ENCODE measurements at regions not wholly inside any gene's neighbourhood (a gene's known extent, or its start where the extent isn't known, plus 50 kb on each side); places are given as distances from the start of the nearest gene placed in this dataset.

GRCh38 chr10:1989090-1989489 lies 251.8 kb upstream of the ADARB2 start:
- DNase-seq (ENCODE audit: unreplicated experiment): no peak
- Mint-ChIP-seq H3K27me3 (ENCODE audit: insufficient read depth, unreplicated experiment) (no peaks in the 10 kb centered on the region), H3K27ac (ENCODE audit: low read depth, unreplicated experiment) (no peak overlapping the region), H3K9me3 (ENCODE audit: unreplicated experiment) (peaks cover 10% of the 10 kb centered on the region), H3K4me1 (ENCODE audit: insufficient read depth, unreplicated experiment) (no peaks in the 10 kb centered on the region), H3K36me3 (ENCODE audit: insufficient read depth, unreplicated experiment) (no peaks in the 10 kb centered on the region), H3K4me3 (ENCODE audit: unreplicated experiment) (no peak overlapping the region)
- ChIA-PET POLR2A (no interaction called here), CTCF (no interaction called here)
- TF ChIP-seq CTCF (IDR thresholded peaks at IDR 0.05; ENCODE audit: unreplicated experiment): no peak
- no TSS peak for BruUV-seq (replicated peaks)
- intact Hi-C loops (cut with micrococcal nuclease): no loop called here

GRCh38 chr10:1981976-1982375 lies 244.7 kb upstream of the ADARB2 start:
- Mint-ChIP-seq H3K4me1 (ENCODE audit: insufficient read depth, unreplicated experiment) (peaks cover 13% of the 10 kb centered on the region), H3K27me3 (ENCODE audit: insufficient read depth, unreplicated experiment) (no peaks in the 10 kb centered on the region), H3K9me3 (ENCODE audit: unreplicated experiment) (peaks cover 17% of the 10 kb centered on the region), H3K27ac (ENCODE audit: low read depth, unreplicated experiment) (no peak overlapping the region), H3K4me3 (ENCODE audit: unreplicated experiment) (no peak overlapping the region), H3K36me3 (ENCODE audit: insufficient read depth, unreplicated experiment) (peaks cover 2% of the 10 kb centered on the region)
- no peak for TF ChIP-seq CTCF (IDR thresholded peaks at IDR 0.05; ENCODE audit: unreplicated experiment)
- intact Hi-C loops (cut with micrococcal nuclease): no loop called here
- DNase-seq (ENCODE audit: unreplicated experiment): no peak
- no TSS peak for BruUV-seq (replicated peaks)
- ChIA-PET POLR2A (interaction anchor here (1.2 kb wide), 1 partner anchor 19 kb away, joined by 4 read pairs; no protein-coding TSS in a partner anchor), CTCF (no interaction called here)

- no peak for TF ChIP-seq CTCF (IDR thresholded peaks at IDR 0.05; ENCODE audit: unreplicated experiment)
- Mint-ChIP-seq H3K27ac (ENCODE audit: low read depth, unreplicated experiment) (no peak overlapping the region), H3K4me3 (ENCODE audit: unreplicated experiment) (no peak overlapping the region), H3K27me3 (ENCODE audit: insufficient read depth, unreplicated experiment) (no peaks in the 10 kb centered on the region), H3K36me3 (ENCODE audit: insufficient read depth, unreplicated experiment) (peaks cover 6% of the 10 kb centered on the region), H3K9me3 (ENCODE audit: unreplicated experiment) (peaks cover 17% of the 10 kb centered on the region), H3K4me1 (ENCODE audit: insufficient read depth, unreplicated experiment) (peaks cover 13% of the 10 kb centered on the region)
- DNase-seq (ENCODE audit: unreplicated experiment): no peak
- ChIA-PET CTCF (no interaction called here), POLR2A (interaction anchor here (0.6 to 1.2 kb wide), 2 partner anchors 9 to 21 kb away, joined by 3 to 4 read pairs; no protein-coding TSS in a partner anchor)
- no TSS peak for BruUV-seq (replicated peaks)
- intact Hi-C loops (cut with micrococcal nuclease): no loop called here
These were observed 243.1 kb upstream of the ADARB2 start for GRCh38 chr10:1980459-1980858.

- H3K27me3 Mint-ChIP-seq (ENCODE audit: insufficient read depth, unreplicated experiment): no peaks in the 10 kb centered on the region
- CTCF ChIA-PET: interaction anchor here (0.6 kb wide), 1 partner anchor 1060 kb away, joined by 3 read pairs; no protein-coding TSS in a partner anchor
- peaks cover 13% of the 10 kb centered on the region for H3K4me1 Mint-ChIP-seq (ENCODE audit: insufficient read depth, unreplicated experiment)
- peaks cover 6% of the 10 kb centered on the region for H3K36me3 Mint-ChIP-seq (ENCODE audit: insufficient read depth, unreplicated experiment)
- no TSS peak for BruUV-seq (replicated peaks)
- TF ChIP-seq CTCF (IDR thresholded peaks at IDR 0.05; ENCODE audit: unreplicated experiment): no peak
- H3K27ac Mint-ChIP-seq (ENCODE audit: low read depth, unreplicated experiment): peak overlapping the region; percentile 80
- POLR2A ChIA-PET: interaction anchor here (0.6 to 2.6 kb wide), 8 partner anchors 10 to 905 kb away, joined by 3 to 13 read pairs (median 4); no protein-coding TSS in a partner anchor
- intact Hi-C loops (cut with micrococcal nuclease): loop anchor here (10.0 kb wide), 2 partner anchors 244 to 246 kb away; partner anchors contain the start of gene ADARB2
- peak; percentile 91 for DNase-seq (ENCODE audit: unreplicated experiment)
- peaks cover 17% of the 10 kb centered on the region for H3K9me3 Mint-ChIP-seq (ENCODE audit: unreplicated experiment)
- H3K4me3 Mint-ChIP-seq (ENCODE audit: unreplicated experiment): no peak overlapping the region
These were observed 241.3 kb upstream of the ADARB2 start for GRCh38 chr10:1978584-1978983.

Measured in MCF 10A (cell line).